ENCODE measurements at regions not wholly inside any gene's neighbourhood (a gene's known extent, or its start where the extent isn't known, plus 50 kb on each side); places are given as distances from the start of the nearest gene placed in this dataset.

- TF ChIP-seq CTCF (IDR thresholded peaks at IDR 0.05; ENCODE audit: low read depth, low read length) (no peak), POLR2A (IDR thresholded peaks at IDR 0.05; ENCODE audit: extremely low read depth, insufficient read length) (no peak), MYC (IDR thresholded peaks at IDR 0.05; ENCODE audit: low read depth, low read length) (no peak), MAX (IDR thresholded peaks at IDR 0.05; ENCODE audit: low read depth, low read length) (no peak)
Observed at GRCh38 chr6:112682071-112682470, 334.9 kb downstream of the RFPL4B start.

All from NB4 (cell line).